Body of pancreas (tissue), 4 donors: ENCODE measurements at regions not wholly inside any gene's neighbourhood (a gene's known extent, or its start where the extent isn't known, plus 50 kb on each side); places are given as distances from the start of the nearest gene placed in this dataset.

Experiments
- ATAC-seq: fragments of 150-250 bp; one replicate; pipeline ENCODE4 v1.9.1; 2016
- DNase-seq, 4 donors: peaks; one replicate each; pipeline ENCODE4 v3.0.0-alpha.2; 2019
- H3K27ac ChIP-seq, 4 donors: fragments of 200-600 bp; sonication (generic); 1 replicate in 3 of 4; 2 replicates in 1 of 4; pipeline versions ENCODE4 v1.5.1 to v1.6.1; 2016 to 2019; ENCODE audit warnings: mild to moderate bottlenecking in 1 of 4, mixed read lengths in 1 of 4, moderate library complexity in 1 of 4
- H3K27me3 ChIP-seq, 2 donors: fragments of 200-600 bp; sonication (generic); one replicate each; pipeline ENCODE4 v1.6.0; 2016; ENCODE audit warnings: mild to moderate bottlenecking in 1 of 2
- H3K36me3 ChIP-seq, 2 donors: fragments of 200-600 bp; sonication (generic); replicated peaks in 1 of 2; 2 replicates each; pipeline ENCODE4 v1.5.1; 2016; ENCODE audit warnings: low read depth in 2 of 2; ENCODE audit not compliant: insufficient read depth in 1 of 2
- H3K4me1 ChIP-seq: fragments of 200-600 bp; sonication (generic); one replicate; pipeline ENCODE4 v1.6.0; 2016
- H3K4me3 ChIP-seq, 2 donors: fragments of 200-600 bp; sonication (generic); 1 replicate in 1 of 2; 2 replicates in 1 of 2; pipeline ENCODE4 v1.5.1; 2016 to 2019
- H3K9me3 ChIP-seq, 3 donors: fragments of 200-600 bp; sonication (generic); 1 replicate in 2 of 3; 2 replicates in 1 of 3; pipeline ENCODE4 v1.5.1; 2016
- POLR2A ChIP-seq, 3 donors: fragments of 450-650 bp; IDR thresholded peaks; one replicate each; pipeline ENCODE4 v1.6.1; 2016; ENCODE audit warnings: antibody characterized with exemption in 3 of 3, mild to moderate bottlenecking in 2 of 3
- WGBS, 2 donors: methylation state at CpG; one replicate each; pipeline ENCODE4 v1.1.5; 2017; 5-methylcytosine and 5-hydroxymethylcytosine counted together
- intact Hi-C: fragments of 100-400 bp; cut with DNase I; formaldehyde crosslinking; loops from one replicate; pipeline ENCODE4 v1.15.1; 2023
- TF ChIP-seq, protein P1 (sequence below), 7 experiments: fragments of 450-650 bp in 4 of 7; fragments of 200-600 bp in 3 of 7; sonication (generic) in 3 of 7; IDR thresholded peaks; one replicate each; pipeline ENCODE4 v1.5.1; 2016 to 2019; ENCODE audit warnings: antibody characterized with exemption in 7 of 7

DNA sequence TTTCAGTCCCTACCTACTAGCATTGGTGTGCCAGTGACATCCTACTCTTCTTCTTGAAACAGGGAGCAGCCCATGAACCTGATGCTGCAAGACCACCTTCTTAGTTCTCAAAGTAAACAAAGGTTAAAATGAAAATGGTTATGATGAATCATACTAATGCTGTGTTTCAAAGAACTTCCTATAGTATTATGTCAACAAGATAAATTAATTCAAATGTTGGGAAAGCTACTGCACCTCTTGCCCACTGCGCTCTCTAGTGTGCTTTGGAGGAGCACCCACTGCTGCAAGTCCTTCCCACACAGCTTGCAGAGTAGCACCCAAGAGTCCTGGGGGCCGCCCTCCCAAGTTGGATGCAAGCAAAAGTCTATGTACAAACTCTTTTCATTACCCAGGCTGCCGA lies 81.1 kb downstream of the CD200R1L start:
- TF ChIP-seq, protein P1, sequence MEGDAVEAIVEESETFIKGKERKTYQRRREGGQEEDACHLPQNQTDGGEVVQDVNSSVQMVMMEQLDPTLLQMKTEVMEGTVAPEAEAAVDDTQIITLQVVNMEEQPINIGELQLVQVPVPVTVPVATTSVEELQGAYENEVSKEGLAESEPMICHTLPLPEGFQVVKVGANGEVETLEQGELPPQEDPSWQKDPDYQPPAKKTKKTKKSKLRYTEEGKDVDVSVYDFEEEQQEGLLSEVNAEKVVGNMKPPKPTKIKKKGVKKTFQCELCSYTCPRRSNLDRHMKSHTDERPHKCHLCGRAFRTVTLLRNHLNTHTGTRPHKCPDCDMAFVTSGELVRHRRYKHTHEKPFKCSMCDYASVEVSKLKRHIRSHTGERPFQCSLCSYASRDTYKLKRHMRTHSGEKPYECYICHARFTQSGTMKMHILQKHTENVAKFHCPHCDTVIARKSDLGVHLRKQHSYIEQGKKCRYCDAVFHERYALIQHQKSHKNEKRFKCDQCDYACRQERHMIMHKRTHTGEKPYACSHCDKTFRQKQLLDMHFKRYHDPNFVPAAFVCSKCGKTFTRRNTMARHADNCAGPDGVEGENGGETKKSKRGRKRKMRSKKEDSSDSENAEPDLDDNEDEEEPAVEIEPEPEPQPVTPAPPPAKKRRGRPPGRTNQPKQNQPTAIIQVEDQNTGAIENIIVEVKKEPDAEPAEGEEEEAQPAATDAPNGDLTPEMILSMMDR (IDR thresholded peaks at IDR 0.05), result no peak
- TF ChIP-seq POLR2A (IDR thresholded peaks at IDR 0.05), result no peak
- intact Hi-C loops, result no loop called here
- Histone ChIP-seq H3K36me3 (no peaks in the 10 kb centered on the region), H3K27me3 (no peaks in the 10 kb centered on the region), H3K9me3 (no peaks in the 10 kb centered on the region), H3K4me3 (no peak overlapping the region), H3K27ac (no peak overlapping the region), H3K4me1 (no peaks in the 10 kb centered on the region)
- 48 to 58% methylated on average over 3 of the region's 3 CpGs for WGBS, 2 donors
- ATAC-seq (no peak), DNase-seq (no peak)

DNA sequence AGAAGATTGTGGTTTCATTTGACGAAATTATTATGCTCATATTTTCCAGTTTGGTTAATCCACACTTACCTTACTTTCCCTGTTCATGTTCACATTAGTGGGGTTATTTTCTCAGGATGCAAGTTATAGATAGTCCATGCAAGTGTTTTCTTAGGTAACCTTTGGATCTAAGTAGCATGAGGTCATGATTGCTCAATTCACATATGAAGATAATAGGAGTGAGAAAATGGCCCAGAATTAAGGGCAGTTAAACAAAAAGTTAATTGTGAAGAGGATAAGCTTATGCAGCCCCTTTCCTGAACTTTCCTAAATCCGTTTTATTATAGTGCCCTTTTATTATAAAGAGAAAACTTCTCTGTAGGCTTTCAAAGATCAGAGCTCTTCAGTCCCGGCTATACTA lies 83.4 kb downstream of the CD200R1L start:
- Histone ChIP-seq H3K27ac (no peak overlapping the region), H3K36me3 (no peaks in the 10 kb centered on the region), H3K4me3 (no peak overlapping the region), H3K27me3 (no peaks in the 10 kb centered on the region), H3K4me1 (no peaks in the 10 kb centered on the region), H3K9me3 (no peaks in the 10 kb centered on the region)
- intact Hi-C loops, result no loop called here
- DNase-seq, result no peak
- no peak for TF ChIP-seq POLR2A (IDR thresholded peaks at IDR 0.05)
- TF ChIP-seq, protein P1 (IDR thresholded peaks at IDR 0.05), result no peak
- ATAC-seq, result no peak
- WGBS, 2 donors, result 64 to 66% methylated on average over 3 of the region's 3 CpGs

DNA sequence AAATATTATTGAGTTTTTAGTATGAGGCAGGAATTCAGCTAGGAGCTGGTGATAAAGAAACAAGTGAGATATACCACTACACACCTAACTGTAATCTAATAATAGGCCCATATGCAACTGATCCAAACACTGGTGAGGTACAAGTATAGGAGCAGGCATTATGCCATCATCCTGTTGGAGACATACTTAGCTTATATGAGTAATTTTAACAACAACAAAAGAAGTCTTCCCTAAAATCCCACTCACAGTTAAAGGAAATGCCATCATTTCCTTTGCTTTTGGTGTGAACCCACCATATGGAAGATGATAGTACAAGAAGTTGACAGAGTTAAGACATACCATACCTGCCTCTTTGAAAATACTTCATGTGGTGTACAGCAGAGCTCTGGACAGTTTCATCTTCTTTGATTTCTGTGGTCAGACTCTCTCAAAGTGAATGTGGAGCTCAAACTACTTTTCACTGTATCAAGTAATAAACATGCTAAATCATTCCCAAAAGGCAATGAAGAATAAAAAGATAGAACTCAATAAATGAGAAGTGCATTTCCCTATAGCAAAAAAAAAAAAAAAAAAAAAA lies 85.5 kb downstream of the CD200R1L start:
- H3K27me3 ChIP-seq, result no peaks in the 10 kb centered on the region
- no peak for ATAC-seq
- no peaks in the 10 kb centered on the region for H3K4me1 ChIP-seq
- no peak for DNase-seq
- intact Hi-C loops, result no loop called here
- no peaks in the 10 kb centered on the region for H3K9me3 ChIP-seq
- TF ChIP-seq, protein P1 (IDR thresholded peaks at IDR 0.05), result no peak
- no peak for TF ChIP-seq POLR2A (IDR thresholded peaks at IDR 0.05)
- no peak overlapping the region for H3K27ac ChIP-seq
- H3K36me3 ChIP-seq, result no peaks in the 10 kb centered on the region
- H3K4me3 ChIP-seq, result no peak overlapping the region

DNA sequence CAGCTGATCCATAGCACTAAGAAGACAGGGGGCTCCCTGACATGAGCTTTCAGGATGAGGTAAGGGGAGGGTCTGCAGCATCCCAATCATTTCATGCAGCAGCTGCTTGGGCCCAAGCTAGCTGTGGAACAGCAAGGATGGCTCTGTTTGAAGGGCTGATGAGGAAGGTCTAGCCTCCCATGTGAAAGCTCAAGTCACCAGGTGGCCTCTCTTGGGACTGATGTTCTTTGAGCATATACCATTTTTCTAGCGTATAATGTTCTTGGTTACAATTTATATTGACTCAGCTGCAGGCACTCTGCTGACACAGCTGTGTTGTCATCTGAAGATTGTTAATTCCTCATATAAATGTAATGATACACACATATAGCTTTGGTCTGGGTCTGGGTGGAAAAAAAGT lies 87.0 kb downstream of the CD200R1L start:
- ATAC-seq (no peak), DNase-seq (no peak)
- WGBS, 2 donors, result 73 to 88% methylated on average over 1 of the region's 1 CpG
- no peaks in the 10 kb centered on the region for H3K4me1 ChIP-seq
- no peaks in the 10 kb centered on the region for H3K36me3 ChIP-seq
- H3K9me3 ChIP-seq, result no peaks in the 10 kb centered on the region
- no peaks in the 10 kb centered on the region for H3K27me3 ChIP-seq
- H3K27ac ChIP-seq, result no peak overlapping the region
- intact Hi-C loops, result no loop called here
- H3K4me3 ChIP-seq, result no peak overlapping the region
- TF ChIP-seq POLR2A (IDR thresholded peaks at IDR 0.05), result no peak
- TF ChIP-seq, protein P1 (IDR thresholded peaks at IDR 0.05), result no peak

DNA sequence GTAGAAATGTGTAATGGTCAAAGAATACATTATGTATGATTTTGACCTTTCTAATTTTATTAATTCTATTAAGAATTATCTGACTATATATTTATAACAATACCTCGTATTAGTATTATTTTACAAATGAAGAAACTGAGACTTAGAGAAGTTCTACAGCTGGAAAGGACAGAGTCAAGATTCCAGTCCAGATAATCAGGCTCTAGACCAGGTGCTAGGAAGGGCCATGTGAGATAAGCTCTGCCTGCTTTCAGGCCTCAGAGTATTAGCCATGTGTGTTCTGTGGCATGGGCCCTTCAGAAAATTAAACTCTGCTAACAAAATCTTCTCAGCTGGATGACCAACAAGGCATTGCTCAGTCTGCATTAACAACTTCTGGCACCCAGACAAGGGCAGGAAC lies 87.5 kb downstream of the CD200R1L start:
- 76 to 83% methylated on average over 1 of the region's 1 CpG for WGBS, 2 donors
- DNase-seq, result no peak
- Histone ChIP-seq H3K9me3 (no peaks in the 10 kb centered on the region), H3K27me3 (no peaks in the 10 kb centered on the region), H3K4me3 (no peak overlapping the region), H3K4me1 (no peaks in the 10 kb centered on the region), H3K27ac (no peak overlapping the region), H3K36me3 (no peaks in the 10 kb centered on the region)
- intact Hi-C loops, result no loop called here
- TF ChIP-seq POLR2A (IDR thresholded peaks at IDR 0.05), result no peak
- TF ChIP-seq, protein P1 (IDR thresholded peaks at IDR 0.05), result no peak
- ATAC-seq, result no peak
